ENCODE measurements at regions not wholly inside any gene's neighbourhood (a gene's known extent, or its start where the extent isn't known, plus 50 kb on each side); places are given as distances from the start of the nearest gene placed in this dataset.

DNA sequence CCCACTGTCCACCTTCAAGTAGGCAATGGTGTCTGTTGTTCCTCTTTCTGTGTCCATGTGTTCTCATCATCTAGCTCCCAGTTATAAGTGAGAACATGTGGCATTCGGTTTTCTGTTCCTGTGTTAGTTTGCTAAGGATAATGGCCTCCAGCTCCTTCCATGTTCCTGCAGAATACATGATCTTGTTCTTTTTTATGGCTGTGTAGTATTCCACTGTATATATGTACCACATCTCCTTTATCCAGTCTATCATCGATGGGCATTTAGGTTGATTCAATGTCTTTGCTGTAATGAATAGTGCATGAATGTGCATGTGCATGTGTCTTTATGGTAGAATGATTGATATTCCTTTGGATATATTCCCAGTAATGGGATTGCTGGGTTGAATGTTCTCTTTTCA is 123.3 kb upstream of the LHX5 start:
- no peaks in the 10 kb centered on the region for H3K9me2 ChIP-seq (replicated peaks; ENCODE audit: insufficient read depth, low read length)
- no peak overlapping the region for H3K27ac ChIP-seq (ENCODE audit: low read length)
- H4K20me1 ChIP-seq (ENCODE audit: insufficient read depth, low read depth, low read length): no peaks in the 10 kb centered on the region
- H3K36me3 ChIP-seq (ENCODE audit: insufficient read depth, low read length): no peaks in the 10 kb centered on the region
- no peaks in the 10 kb centered on the region for H3K79me2 ChIP-seq (ENCODE audit: low read length)
- no peaks in the 10 kb centered on the region for H3K9me3 ChIP-seq (ENCODE audit: low read length)
- H3K27me3 ChIP-seq (ENCODE audit: low read length): no peaks in the 10 kb centered on the region
- H2AFZ ChIP-seq (ENCODE audit: low read length): no peak overlapping the region
- no peak overlapping the region for H3K4me2 ChIP-seq (ENCODE audit: low read depth, low read length, poor library complexity, severe bottlenecking)
- DNase-seq: no peak
- H3K9ac ChIP-seq (ENCODE audit: low read length): no peak overlapping the region
- H3K4me1 ChIP-seq (ENCODE audit: low read length): no peaks in the 10 kb centered on the region
- no peak overlapping the region for H3K4me3 ChIP-seq (ENCODE audit: low read length)

DNA sequence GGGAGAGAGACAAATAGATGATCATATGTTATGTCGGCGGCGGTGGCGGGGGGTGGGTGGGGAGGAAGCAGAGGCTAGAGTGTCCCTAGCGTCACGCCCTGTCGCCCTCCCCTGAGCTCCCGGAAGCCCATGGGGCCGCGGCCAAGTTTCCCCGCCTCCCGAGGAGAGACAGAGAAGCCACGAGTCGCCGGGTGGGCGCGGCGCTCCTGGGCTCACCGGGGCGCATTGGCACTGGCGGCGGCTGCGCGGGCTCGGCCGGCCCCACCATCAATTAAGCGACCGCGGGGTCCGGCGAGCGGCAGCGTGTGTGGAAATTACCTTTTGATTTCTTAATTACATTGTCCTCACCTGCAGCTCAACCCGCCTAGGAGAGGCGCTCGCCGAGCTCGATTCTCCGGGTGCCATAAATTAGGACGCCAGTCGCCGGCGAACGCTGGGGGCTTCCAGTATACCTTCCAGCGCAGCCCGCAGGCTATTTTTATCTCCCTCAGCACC is 119.9 kb upstream of the LHX5 start:
- no peaks in the 10 kb centered on the region for H4K20me1 ChIP-seq (ENCODE audit: insufficient read depth, low read depth, low read length)
- H3K9me3 ChIP-seq (ENCODE audit: low read length): no peaks in the 10 kb centered on the region
- no peak overlapping the region for H3K9ac ChIP-seq (ENCODE audit: low read length)
- H3K27me3 ChIP-seq (ENCODE audit: low read length): no peaks in the 10 kb centered on the region
- H3K4me3 ChIP-seq (ENCODE audit: low read length): no peak overlapping the region
- no peak overlapping the region for H2AFZ ChIP-seq (ENCODE audit: low read length)
- no peaks in the 10 kb centered on the region for H3K79me2 ChIP-seq (ENCODE audit: low read length)
- no peaks in the 10 kb centered on the region for H3K36me3 ChIP-seq (ENCODE audit: insufficient read depth, low read length)
- H3K4me1 ChIP-seq (ENCODE audit: low read length): no peaks in the 10 kb centered on the region
- H3K4me2 ChIP-seq (ENCODE audit: low read depth, low read length, poor library complexity, severe bottlenecking): no peak overlapping the region
- DNase-seq: no peak
- no peaks in the 10 kb centered on the region for H3K9me2 ChIP-seq (replicated peaks; ENCODE audit: insufficient read depth, low read length)
- no peak overlapping the region for H3K27ac ChIP-seq (ENCODE audit: low read length)

DNA sequence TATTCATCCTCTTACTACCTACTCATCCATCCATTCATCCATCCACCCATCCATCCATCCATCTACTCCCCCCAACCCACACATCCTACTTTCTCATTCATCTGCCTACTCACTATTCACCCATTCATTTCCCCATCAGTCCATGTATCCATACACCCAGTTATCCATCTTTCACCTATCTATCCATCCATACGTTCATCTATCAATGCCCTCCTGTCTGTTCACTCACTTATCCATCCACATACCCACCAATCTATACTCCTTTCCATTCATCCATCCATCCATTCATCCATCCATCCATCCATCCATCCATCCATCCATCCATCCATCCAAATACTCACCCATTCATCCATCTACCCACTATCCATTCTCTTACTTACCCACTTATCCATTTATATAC is 117.8 kb upstream of the LHX5 start:
- Histone ChIP-seq H3K4me2 (ENCODE audit: low read depth, low read length, poor library complexity, severe bottlenecking) (no peak overlapping the region), H2AFZ (ENCODE audit: low read length) (no peak overlapping the region), H4K20me1 (ENCODE audit: insufficient read depth, low read depth, low read length) (no peaks in the 10 kb centered on the region), H3K9me3 (ENCODE audit: low read length) (no peaks in the 10 kb centered on the region), H3K27me3 (ENCODE audit: low read length) (no peaks in the 10 kb centered on the region), H3K9ac (ENCODE audit: low read length) (no peak overlapping the region), H3K4me3 (ENCODE audit: low read length) (no peak overlapping the region), H3K36me3 (ENCODE audit: insufficient read depth, low read length) (no peaks in the 10 kb centered on the region), H3K9me2 (replicated peaks; ENCODE audit: insufficient read depth, low read length) (no peaks in the 10 kb centered on the region), H3K27ac (ENCODE audit: low read length) (no peak overlapping the region), H3K4me1 (ENCODE audit: low read length) (no peaks in the 10 kb centered on the region), H3K79me2 (ENCODE audit: low read length) (no peaks in the 10 kb centered on the region)
- DNase-seq: no peak

- H3K36me3 ChIP-seq (ENCODE audit: insufficient read depth, low read length): no peaks in the 10 kb centered on the region
- no peaks in the 10 kb centered on the region for H3K9me3 ChIP-seq (ENCODE audit: low read length)
- H3K27ac ChIP-seq (ENCODE audit: low read length): no peak overlapping the region
- no peak overlapping the region for H3K4me2 ChIP-seq (ENCODE audit: low read depth, low read length, poor library complexity, severe bottlenecking)
- H3K4me1 ChIP-seq (ENCODE audit: low read length): no peaks in the 10 kb centered on the region
- no peak overlapping the region for H3K4me3 ChIP-seq (ENCODE audit: low read length)
- DNase-seq: no peak
- no peaks in the 10 kb centered on the region for H4K20me1 ChIP-seq (ENCODE audit: insufficient read depth, low read depth, low read length)
- no peak overlapping the region for H2AFZ ChIP-seq (ENCODE audit: low read length)
- H3K9ac ChIP-seq (ENCODE audit: low read length): no peak overlapping the region
- H3K27me3 ChIP-seq (ENCODE audit: low read length): no peaks in the 10 kb centered on the region
- H3K9me2 ChIP-seq (replicated peaks; ENCODE audit: insufficient read depth, low read length): no peaks in the 10 kb centered on the region
- no peaks in the 10 kb centered on the region for H3K79me2 ChIP-seq (ENCODE audit: low read length)
These were observed 116.0 kb upstream of the LHX5 start for GRCh38 chr12:113587720-113588119.

DNA sequence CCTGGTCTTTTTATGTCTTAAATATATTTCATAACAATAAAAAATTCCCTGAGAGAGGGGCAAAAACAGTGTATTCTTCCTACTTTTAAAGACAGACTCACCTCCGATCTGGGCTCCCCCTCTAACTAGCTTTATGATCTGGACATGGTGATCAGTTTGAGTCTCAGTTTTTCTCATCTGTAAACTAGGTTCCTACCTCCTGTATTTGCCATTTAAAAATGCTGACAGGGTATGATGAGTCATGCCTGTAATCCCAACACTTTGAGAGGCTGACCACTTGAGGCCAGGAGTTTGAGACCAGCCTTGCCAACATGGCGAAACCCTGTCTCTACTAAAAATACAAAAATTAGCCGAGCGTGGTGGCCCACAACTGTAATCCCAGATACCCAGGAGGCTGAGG is 114.8 kb upstream of the LHX5 start:
- Histone ChIP-seq H3K9me2 (replicated peaks; ENCODE audit: insufficient read depth, low read length) (no peaks in the 10 kb centered on the region), H3K4me1 (ENCODE audit: low read length) (no peaks in the 10 kb centered on the region), H3K9me3 (ENCODE audit: low read length) (no peaks in the 10 kb centered on the region), H3K27me3 (ENCODE audit: low read length) (no peaks in the 10 kb centered on the region), H3K4me2 (ENCODE audit: low read depth, low read length, poor library complexity, severe bottlenecking) (no peak overlapping the region), H3K9ac (ENCODE audit: low read length) (no peak overlapping the region), H3K79me2 (ENCODE audit: low read length) (no peaks in the 10 kb centered on the region), H3K4me3 (ENCODE audit: low read length) (no peak overlapping the region), H4K20me1 (ENCODE audit: insufficient read depth, low read depth, low read length) (no peaks in the 10 kb centered on the region), H2AFZ (ENCODE audit: low read length) (no peak overlapping the region), H3K27ac (ENCODE audit: low read length) (no peak overlapping the region), H3K36me3 (ENCODE audit: insufficient read depth, low read length) (no peaks in the 10 kb centered on the region)
- DNase-seq: no peak

- H2AFZ ChIP-seq (ENCODE audit: low read length): no peak overlapping the region
- no peak for DNase-seq
These were observed 111.0 kb upstream of the LHX5 start for GRCh38 chr12:113582521-113583218.

GRCh38 chr12:113581342-113581741 is 109.7 kb upstream of the LHX5 start:
- no peaks in the 10 kb centered on the region for H3K4me1 ChIP-seq (ENCODE audit: low read length)
- no peak overlapping the region for H3K27ac ChIP-seq (ENCODE audit: low read length)
- no peaks in the 10 kb centered on the region for H3K9me2 ChIP-seq (replicated peaks; ENCODE audit: insufficient read depth, low read length)
- no peak overlapping the region for H3K4me3 ChIP-seq (ENCODE audit: low read length)
- no peaks in the 10 kb centered on the region for H3K27me3 ChIP-seq (ENCODE audit: low read length)
- H3K36me3 ChIP-seq (ENCODE audit: insufficient read depth, low read length): no peaks in the 10 kb centered on the region
- H3K4me2 ChIP-seq (ENCODE audit: low read depth, low read length, poor library complexity, severe bottlenecking): no peak overlapping the region
- no peak overlapping the region for H3K9ac ChIP-seq (ENCODE audit: low read length)
- no peak for DNase-seq
- no peaks in the 10 kb centered on the region for H3K79me2 ChIP-seq (ENCODE audit: low read length)
- no peaks in the 10 kb centered on the region for H3K9me3 ChIP-seq (ENCODE audit: low read length)
- H2AFZ ChIP-seq (ENCODE audit: low read length): no peak overlapping the region
- H4K20me1 ChIP-seq (ENCODE audit: insufficient read depth, low read depth, low read length): no peaks in the 10 kb centered on the region

More at GRCh38 chr12:113582521-113583218, 111.0 kb upstream of the LHX5 start:
- no peak overlapping the region for H3K9ac ChIP-seq (ENCODE audit: low read length)
- no peaks in the 10 kb centered on the region for H3K4me1 ChIP-seq (ENCODE audit: low read length)
- H3K36me3 ChIP-seq (ENCODE audit: insufficient read depth, low read length): no peaks in the 10 kb centered on the region
- H3K27ac ChIP-seq (ENCODE audit: low read length): no peak overlapping the region
- H3K9me3 ChIP-seq (ENCODE audit: low read length): no peaks in the 10 kb centered on the region
- no peak overlapping the region for H3K4me2 ChIP-seq (ENCODE audit: low read depth, low read length, poor library complexity, severe bottlenecking)
- no peaks in the 10 kb centered on the region for H3K27me3 ChIP-seq (ENCODE audit: low read length)
- no peaks in the 10 kb centered on the region for H4K20me1 ChIP-seq (ENCODE audit: insufficient read depth, low read depth, low read length)
- H3K9me2 ChIP-seq (replicated peaks; ENCODE audit: insufficient read depth, low read length): no peaks in the 10 kb centered on the region
- no peaks in the 10 kb centered on the region for H3K79me2 ChIP-seq (ENCODE audit: low read length)
- H3K4me3 ChIP-seq (ENCODE audit: low read length): no peak overlapping the region

DNA sequence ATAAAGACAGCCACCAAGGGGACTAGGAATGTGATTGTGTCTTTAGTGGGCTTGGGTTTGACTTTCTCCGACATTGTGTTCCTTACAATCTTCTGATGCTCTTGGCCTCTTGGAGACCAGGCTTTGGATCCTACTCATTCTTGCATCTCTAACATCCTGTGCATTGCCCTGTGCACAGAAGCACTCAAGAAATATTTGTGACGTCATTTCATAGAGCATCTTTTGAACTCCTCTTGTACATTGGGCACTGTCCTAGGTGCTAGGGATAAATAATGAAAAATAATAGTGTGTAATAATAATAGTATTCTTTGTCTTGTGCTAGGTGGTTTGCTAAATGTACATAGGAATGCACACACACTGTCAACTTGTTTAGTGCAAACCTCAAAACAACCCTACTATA is 108.8 kb upstream of the LHX5 start:
- Histone ChIP-seq H2AFZ (ENCODE audit: low read length) (no peak overlapping the region), H3K4me2 (ENCODE audit: low read depth, low read length, poor library complexity, severe bottlenecking) (no peak overlapping the region)

More for the DNA sequence above, 108.8 kb upstream of the LHX5 start:
- Histone ChIP-seq H3K36me3 (ENCODE audit: insufficient read depth, low read length) (no peaks in the 10 kb centered on the region), H3K79me2 (ENCODE audit: low read length) (no peaks in the 10 kb centered on the region), H3K9me3 (ENCODE audit: low read length) (no peaks in the 10 kb centered on the region), H4K20me1 (ENCODE audit: insufficient read depth, low read depth, low read length) (no peaks in the 10 kb centered on the region), H3K4me3 (ENCODE audit: low read length) (no peak overlapping the region), H3K9ac (ENCODE audit: low read length) (no peak overlapping the region), H3K27ac (ENCODE audit: low read length) (no peak overlapping the region), H3K4me1 (ENCODE audit: low read length) (no peaks in the 10 kb centered on the region), H3K9me2 (replicated peaks; ENCODE audit: insufficient read depth, low read length) (no peaks in the 10 kb centered on the region), H3K27me3 (ENCODE audit: low read length) (no peaks in the 10 kb centered on the region)
- DNase-seq: no peak
